ENCODE measurements at regions not wholly inside any gene's neighbourhood (a gene's known extent, or its start where the extent isn't known, plus 50 kb on each side); places are given as distances from the start of the nearest gene placed in this dataset.
"Not testable (repeated sequence)": the region's sequence is repeated elsewhere in the genome, so short reads cannot be mapped to it uniquely, and the experiment has no call there.

- DNase-seq (ENCODE audit: low spot score) = no peak
These were observed 332.4 kb upstream of the DAB2 start for GRCh38 chr5:39757131-39757530.

- DNase-seq (ENCODE audit: low spot score) = no peak
These were observed 331.2 kb upstream of the DAB2 start for GRCh38 chr5:39755986-39756385.

DNA sequence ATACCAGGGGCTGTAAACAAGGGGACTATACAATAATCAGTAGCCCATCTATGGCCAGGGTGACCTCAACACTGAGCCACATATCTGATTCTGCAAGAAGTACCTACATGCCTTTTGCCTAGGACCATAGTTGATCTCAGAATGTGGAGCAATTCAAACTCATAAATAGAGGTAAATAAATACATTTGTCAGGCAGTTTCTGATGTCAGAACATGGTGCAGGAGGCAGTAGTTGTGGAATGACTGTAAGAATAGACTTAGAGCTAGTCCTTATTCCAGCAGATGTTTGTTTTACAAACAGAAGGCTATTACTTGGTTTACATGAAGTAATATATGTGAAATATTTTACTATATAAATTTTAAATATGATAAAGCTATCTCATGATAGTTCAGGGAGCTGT is 330.7 kb upstream of the DAB2 start:
- DNase-seq (ENCODE audit: low spot score) = no peak

DNA sequence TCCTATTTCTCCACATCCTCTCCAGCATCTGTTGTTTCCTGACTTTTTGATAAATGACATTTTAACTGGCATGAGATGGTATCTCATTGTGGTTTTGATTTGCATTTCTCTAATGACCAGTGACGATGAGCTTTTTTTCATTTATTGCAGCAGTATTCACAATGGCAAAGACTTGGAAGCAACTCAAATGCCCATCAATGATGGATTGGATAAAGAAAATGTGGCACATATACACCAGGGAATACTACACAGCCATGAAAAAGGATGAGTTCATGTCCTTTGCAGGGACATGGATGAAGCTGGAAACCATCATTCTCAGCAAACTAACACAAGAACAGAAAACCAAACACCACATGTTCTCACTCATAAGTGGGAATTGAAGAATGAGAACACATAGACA is 329.0 kb upstream of the DAB2 start:
- not testable (repeated sequence) for DNase-seq (ENCODE audit: low spot score)

DNA sequence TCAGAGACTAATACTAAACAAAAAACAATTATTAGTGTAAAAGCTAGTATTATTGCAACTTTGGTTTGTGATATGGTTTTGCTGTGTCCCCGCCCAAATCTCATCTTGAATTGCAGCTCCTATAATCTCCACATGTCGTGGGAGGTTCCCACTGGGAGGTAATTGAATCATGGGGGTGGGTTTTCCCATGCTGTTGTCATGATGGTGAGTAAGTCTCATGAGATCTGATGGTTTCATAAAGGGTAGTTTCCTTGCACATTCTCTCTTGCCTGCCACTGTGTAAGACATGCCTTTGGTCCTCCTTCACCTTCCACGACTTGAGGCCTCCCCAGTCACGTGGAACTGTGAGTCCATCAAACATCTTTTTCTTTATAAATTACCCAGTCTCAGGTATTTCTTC is 325.9 kb upstream of the DAB2 start:
- no peak for DNase-seq (ENCODE audit: low spot score)

- DNase-seq (ENCODE audit: low spot score) = no peak
These were observed 318.1 kb upstream of the DAB2 start for GRCh38 chr5:39742916-39743315.

GRCh38 chr5:39740404-39740803 is 315.6 kb upstream of the DAB2 start:
- DNase-seq (ENCODE audit: low spot score) = no peak

- no peak for DNase-seq (ENCODE audit: low spot score)
These were observed 307.4 kb upstream of the DAB2 start for GRCh38 chr5:39732166-39732565.

GRCh38 chr5:39730699-39731098 is 305.9 kb upstream of the DAB2 start:
- DNase-seq (ENCODE audit: low spot score) = no peak

GRCh38 chr5:39730006-39730405 is 305.2 kb upstream of the DAB2 start:
- DNase-seq (ENCODE audit: low spot score) = no peak

GRCh38 chr5:39726467-39726866 is 301.7 kb upstream of the DAB2 start:
- no peak for DNase-seq (ENCODE audit: low spot score)

DNA sequence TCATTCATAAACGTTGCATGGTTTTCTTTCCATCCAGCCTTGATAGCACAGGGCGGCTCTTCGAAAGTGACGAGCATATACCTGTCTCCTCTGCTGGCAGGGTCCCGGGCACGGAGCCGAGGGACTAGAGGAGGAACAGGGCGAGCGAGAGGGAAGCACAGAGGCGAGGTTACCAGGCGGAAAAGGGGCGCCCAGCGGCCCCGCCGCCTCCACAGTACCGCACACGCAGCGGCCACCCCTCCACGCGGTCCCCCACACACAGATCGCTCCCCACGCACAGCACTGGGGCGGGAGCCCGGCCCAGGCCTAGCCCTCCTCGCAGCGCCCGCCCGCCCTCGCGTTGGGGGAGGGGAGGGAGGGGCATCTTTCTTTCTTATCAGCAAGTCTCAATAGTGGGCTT is 296.6 kb upstream of the DAB2 start:
- no peak for DNase-seq (ENCODE audit: low spot score)

DNA sequence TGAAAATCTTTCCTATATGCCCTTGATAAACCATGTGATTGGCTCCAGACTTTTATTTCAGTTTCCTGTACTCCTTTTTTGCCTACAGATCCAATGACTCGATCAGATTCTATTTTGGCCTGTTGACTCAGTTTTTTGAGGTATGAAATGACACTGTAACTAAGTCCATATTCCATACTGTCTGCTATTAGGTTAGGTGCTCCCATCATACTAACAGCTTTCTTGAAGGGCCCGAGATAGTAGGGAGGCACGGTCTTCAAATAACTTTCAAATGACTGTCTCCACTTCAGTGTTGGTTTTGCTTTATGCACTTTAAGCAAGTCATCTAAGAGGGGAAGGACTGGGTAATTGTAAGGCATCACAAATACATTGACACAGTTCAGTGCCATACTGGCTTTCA is 295.4 kb upstream of the DAB2 start:
- DNase-seq (ENCODE audit: low spot score) = no peak

DNA sequence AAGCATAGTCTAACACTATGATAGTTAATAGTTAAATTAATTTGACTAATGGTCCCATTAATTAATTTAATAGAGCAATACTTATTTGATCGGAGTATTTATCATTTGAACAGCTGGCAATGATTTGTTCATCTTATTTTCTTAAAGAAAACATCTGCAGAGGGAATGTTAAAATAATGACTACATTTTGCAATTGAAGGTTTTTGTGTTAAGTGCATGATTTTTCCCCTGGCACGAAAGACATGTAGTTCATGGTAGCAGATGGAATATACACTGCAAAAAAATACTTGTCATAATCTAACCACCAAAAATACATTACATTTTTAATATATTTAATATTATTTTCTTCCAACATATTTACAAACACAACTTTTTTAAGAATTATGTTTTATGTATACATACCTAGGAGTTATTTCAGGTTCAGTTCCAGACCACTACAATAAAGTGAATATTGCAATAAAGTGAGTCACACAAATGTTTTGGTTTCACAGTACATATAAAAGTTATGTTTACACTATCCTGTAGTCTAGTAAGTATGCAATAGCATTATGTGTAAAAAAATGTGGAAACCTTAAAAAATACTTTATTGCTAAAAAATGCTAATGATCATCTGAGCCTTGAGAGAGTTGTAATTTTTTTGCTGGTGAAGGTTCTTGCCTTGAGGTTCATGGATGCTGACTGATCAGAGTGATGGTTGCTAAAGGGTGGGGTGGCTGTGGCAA is 292.6 kb upstream of the DAB2 start:
- no peak for DNase-seq (ENCODE audit: low spot score)

DNA sequence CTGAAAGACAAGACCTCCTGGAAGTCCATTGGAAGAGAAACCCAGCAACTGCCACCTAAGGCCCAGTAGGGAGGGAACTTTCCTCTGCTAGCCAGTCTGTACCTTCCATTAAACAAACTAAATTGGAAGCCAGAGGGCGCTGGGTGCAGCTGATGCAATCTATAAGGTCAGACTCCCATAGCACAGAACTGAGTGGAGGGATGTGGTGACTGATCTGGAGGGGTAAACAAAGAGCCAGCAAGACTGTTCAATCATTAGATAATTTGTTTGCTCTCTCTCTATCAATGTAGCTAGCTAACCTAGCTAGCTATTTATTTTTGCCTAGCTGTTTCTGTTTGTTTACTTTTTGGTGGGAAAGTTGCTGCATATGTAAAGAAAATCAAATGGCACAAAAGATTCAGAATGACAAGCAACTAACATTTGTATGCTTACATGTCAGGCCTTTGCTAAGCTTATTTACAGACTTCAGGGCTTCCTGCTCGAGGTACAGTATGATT is 291.8 kb upstream of the DAB2 start:
- peak; percentile 29 for DNase-seq (ENCODE audit: low spot score)

DNA sequence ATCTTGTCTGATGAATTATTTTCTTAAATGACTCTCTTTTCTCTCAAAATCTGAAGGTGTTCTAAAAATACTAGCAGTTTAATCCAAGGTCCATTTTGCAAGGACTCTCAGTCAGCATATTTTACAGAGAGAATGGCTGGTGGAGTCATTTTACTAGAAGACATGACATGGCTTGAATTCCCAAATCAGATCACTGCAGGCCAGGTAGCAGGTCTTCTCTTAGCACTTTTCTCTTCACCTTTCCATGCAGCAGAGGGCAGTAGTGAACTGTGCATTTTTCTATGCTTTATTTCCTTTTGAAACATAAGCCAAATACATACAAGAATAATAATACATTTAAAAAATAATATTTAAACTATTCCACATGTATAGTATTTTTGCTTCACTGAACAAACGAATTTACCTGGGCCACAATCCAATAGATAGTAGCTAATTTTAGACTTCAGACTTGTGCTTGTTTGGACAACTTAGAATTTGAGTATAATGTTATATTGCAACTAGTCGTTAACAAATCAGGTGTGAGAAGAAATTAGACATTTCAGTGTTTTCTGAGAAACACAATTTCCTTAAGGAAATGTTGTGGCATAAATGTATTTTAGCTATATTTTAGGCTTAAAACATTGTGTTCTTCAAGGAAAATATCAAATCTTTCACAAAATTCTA is 289.4 kb upstream of the DAB2 start:
- DNase-seq (ENCODE audit: low spot score) = peak; percentile 40

DNA sequence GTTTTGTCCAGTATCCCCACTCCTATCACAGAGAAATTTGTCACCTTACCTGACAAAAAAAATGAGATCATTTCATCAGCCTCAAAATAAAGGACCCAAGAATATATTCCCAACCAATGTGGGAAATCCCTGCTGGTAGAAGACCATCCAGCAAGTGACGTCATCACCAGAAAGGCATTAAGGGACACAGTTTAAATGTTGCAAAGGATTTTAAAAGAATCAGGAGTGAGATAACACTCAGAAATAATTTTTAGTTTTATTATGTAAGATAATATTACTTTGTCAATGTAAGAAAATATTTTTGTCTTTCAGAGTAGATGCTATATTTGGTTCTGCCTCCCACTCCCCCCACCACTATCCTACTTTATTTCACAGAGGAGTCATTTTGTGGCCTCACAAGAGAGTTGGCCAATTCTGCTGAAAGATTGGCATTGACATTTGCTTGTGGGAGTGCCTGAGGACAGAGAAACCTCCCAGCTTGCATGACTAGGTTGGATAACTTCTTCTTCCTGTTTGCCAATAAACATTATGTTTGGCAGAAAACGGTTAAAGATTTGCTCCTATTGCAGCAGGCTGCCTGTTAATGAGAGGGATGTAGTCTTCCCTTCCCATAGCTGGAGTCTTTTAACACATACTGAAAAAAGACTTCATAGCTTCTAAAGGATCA is 288.6 kb upstream of the DAB2 start:
- DNase-seq (ENCODE audit: low spot score) = no peak

- no peak for DNase-seq (ENCODE audit: low spot score)
These were observed 287.8 kb upstream of the DAB2 start for GRCh38 chr5:39712316-39713249.

- DNase-seq (ENCODE audit: low spot score) = no peak
These were observed 287.0 kb upstream of the DAB2 start for GRCh38 chr5:39711821-39712220.

- no peak for DNase-seq (ENCODE audit: low spot score)
These were observed 284.3 kb upstream of the DAB2 start for GRCh38 chr5:39709032-39709431.

DNA sequence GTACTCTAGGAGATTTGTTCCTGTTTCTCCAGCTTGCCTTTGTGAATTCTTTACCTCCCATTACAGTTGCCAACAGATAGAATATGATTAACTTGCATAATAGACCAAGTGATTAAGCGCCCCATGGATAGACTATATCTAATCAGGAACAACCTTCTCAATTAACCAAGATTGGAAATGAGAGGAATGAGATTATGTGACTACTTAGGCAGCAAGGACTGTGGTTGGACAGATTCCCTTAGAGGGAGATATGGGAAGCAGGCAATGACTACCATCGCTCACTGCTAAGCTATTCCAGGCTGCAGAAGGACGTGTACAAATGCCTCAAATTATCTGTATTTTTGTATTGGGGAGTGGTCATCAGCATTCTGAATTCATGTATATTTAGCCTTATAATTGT is 278.1 kb upstream of the DAB2 start:
- DNase-seq (ENCODE audit: low spot score) = no peak

GRCh38 chr5:39700523-39700922 is 275.7 kb upstream of the DAB2 start:
- DNase-seq (ENCODE audit: low spot score) = no peak

Data from mucosa of gallbladder (tissue), 1 donor.